Nephron (organoid): ENCODE measurements at regions not wholly inside any gene's neighbourhood (a gene's known extent, or its start where the extent isn't known, plus 50 kb on each side); places are given as distances from the start of the nearest gene placed in this dataset.
"Not testable (repeated sequence)": the region's sequence is repeated elsewhere in the genome, so short reads cannot be mapped to it uniquely, and the experiment has no call there.

Experiments
- H3K27ac Mint-ChIP-seq, 3 experiments: 2 replicates each; pipeline ENCODE4 v1.8.0; 2020; ENCODE audit warnings: mixed read lengths in 3 of 3, mild to moderate bottlenecking in 2 of 3, moderate library complexity in 1 of 3
- H3K27me3 Mint-ChIP-seq: 2 replicates; pipeline ENCODE4 v1.8.0; 2021; ENCODE audit warnings: low read depth, mild to moderate bottlenecking, moderate library complexity, mixed read lengths
- H3K36me3 Mint-ChIP-seq: 2 replicates; pipeline ENCODE4 v1.8.0; 2020; ENCODE audit warnings: low read depth, mixed read lengths
- H3K4me1 Mint-ChIP-seq: 2 replicates; pipeline ENCODE4 v1.8.0; 2020; ENCODE audit warnings: mixed read lengths
- H3K4me3 Mint-ChIP-seq, 3 experiments: 2 replicates each; pipeline ENCODE4 v1.8.0; 2020; ENCODE audit warnings: mild to moderate bottlenecking in 3 of 3, mixed read lengths in 3 of 3, moderate library complexity in 2 of 3
- H3K9me3 Mint-ChIP-seq: 2 replicates; pipeline ENCODE4 v1.8.0; 2020; ENCODE audit warnings: mixed read lengths
- TF ChIP-seq, protein P1 (sequence below), 3 experiments: fragments of 200-600 bp; sonication (generic); IDR thresholded peaks; one replicate each; pipeline ENCODE4 v1.5.0; 2021; ENCODE audit warnings: antibody characterized with exemption in 3 of 3; ENCODE audit not compliant: unreplicated experiment in 3 of 3

DNA sequence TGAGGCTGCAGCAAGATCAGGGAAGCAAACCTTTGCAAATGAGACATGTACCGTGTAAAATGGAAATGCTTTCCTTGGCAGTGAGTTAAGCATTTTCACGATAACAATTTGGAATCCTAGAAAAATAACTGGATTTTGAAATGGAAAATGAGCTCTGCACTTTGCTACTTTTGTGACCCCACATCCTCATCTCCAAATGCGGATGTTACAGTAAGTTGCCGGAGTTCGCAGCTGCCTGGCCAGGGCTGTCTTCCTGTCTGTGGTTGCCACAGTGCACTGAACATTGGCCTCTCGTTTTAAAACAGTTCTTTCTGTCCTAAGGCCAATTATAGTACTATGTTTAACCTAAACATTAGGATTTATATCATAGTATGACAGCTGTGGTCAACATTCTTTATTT, 136.2 kb upstream of the FZD8 start:
- TF ChIP-seq, protein P1, sequence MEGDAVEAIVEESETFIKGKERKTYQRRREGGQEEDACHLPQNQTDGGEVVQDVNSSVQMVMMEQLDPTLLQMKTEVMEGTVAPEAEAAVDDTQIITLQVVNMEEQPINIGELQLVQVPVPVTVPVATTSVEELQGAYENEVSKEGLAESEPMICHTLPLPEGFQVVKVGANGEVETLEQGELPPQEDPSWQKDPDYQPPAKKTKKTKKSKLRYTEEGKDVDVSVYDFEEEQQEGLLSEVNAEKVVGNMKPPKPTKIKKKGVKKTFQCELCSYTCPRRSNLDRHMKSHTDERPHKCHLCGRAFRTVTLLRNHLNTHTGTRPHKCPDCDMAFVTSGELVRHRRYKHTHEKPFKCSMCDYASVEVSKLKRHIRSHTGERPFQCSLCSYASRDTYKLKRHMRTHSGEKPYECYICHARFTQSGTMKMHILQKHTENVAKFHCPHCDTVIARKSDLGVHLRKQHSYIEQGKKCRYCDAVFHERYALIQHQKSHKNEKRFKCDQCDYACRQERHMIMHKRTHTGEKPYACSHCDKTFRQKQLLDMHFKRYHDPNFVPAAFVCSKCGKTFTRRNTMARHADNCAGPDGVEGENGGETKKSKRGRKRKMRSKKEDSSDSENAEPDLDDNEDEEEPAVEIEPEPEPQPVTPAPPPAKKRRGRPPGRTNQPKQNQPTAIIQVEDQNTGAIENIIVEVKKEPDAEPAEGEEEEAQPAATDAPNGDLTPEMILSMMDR (IDR thresholded peaks at IDR 0.05; ENCODE audit: unreplicated experiment in 3 of 3): no peak
- Mint-ChIP-seq H3K36me3 (no peaks in the 10 kb centered on the region), H3K4me3 (no peak overlapping the region), H3K4me1 (peaks cover 27% of the 10 kb centered on the region), H3K27ac (peak overlapping the region; percentile 7 to 64 (median 10)), H3K9me3 (peaks cover 11% of the 10 kb centered on the region), H3K27me3 (peaks cover 3% of the 10 kb centered on the region)

DNA sequence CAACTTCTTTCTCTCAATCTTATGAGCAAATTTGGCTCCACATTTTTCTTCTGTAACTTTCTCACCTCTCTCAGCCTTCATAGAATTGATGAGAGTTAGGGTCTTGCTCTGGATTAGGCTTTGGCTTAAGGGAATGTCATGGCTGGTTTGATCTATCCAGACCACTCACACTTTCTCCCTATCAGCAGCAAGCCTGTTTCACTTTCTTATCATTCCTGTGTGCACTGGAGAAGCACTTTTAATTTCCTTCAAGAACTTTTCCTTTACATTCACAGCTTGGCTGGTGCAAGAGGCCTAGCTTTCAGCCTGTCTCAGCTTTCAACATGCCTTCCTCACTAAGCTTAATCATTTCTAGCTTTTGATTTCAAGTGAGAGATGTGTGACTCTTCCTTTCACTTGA, 134.5 kb upstream of the FZD8 start:
- H3K27me3 Mint-ChIP-seq, H3K36me3 Mint-ChIP-seq, H3K9me3 Mint-ChIP-seq: not testable (repeated sequence)
- H3K4me3 Mint-ChIP-seq: peak overlapping the region in 1 of 3 experiments; percentile 31
- peak overlapping the region; percentile 83 to 86 (median 84) for H3K27ac Mint-ChIP-seq
- H3K4me1 Mint-ChIP-seq: peaks cover 20% of the 10 kb centered on the region

DNA sequence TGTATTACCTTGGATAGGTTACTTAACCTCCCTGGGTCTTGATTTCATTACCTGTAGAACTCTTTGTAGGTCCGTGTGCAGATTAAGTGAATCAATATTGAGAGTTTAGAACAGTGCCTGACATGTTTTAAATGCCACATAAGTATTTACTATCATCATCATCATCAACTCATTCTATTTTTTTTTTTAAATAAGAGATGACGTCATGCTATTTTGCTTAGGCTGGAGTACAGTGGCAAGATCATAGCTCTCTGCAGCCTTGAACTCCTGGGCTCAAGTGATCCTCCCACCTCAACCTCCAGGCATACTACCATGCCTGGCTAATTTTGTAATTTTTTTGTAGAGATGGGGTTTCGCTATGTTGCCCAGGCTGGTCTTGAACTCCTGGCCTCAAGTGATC, 132.0 kb upstream of the FZD8 start:
- Mint-ChIP-seq H3K36me3 (no peaks in the 10 kb centered on the region), H3K27ac (no peak overlapping the region), H3K4me1 (peaks cover 19% of the 10 kb centered on the region), H3K4me3 (no peak overlapping the region), H3K9me3 (peaks cover 10% of the 10 kb centered on the region), H3K27me3 (peaks cover 4% of the 10 kb centered on the region)
- TF ChIP-seq, protein P1 (IDR thresholded peaks at IDR 0.05; ENCODE audit: unreplicated experiment in 3 of 3): no peak

DNA sequence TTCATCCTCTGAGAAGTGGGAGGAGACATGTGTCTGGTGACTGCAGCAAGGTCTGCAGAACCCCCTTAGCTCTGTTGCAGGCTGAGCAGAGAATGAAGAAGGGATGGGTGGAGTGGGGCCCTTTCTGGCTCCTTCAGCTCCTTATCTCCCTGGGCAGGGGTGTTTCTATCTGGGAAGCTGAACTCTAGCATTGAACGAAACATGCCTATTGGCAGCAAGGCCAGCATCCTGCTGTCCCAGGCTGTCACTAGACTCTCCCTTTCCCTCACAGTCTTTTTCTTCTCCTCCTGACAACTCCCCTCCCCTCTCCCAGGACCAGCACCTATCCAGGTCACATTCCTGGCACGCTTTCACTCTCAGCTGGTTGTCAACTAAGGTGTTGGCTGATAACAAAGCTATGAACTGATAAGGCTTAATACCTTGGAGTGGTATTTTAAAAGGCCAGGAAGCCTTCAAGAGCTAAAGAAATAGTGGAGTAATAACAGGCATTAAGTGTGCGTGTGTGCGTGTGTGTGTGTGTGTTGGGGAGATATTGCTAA, 128.8 kb upstream of the FZD8 start:
- Mint-ChIP-seq H3K9me3 (peaks cover 6% of the 10 kb centered on the region), H3K4me3 (no peak overlapping the region), H3K4me1 (no peaks in the 10 kb centered on the region), H3K27me3 (peaks cover 4% of the 10 kb centered on the region), H3K36me3 (no peaks in the 10 kb centered on the region), H3K27ac (no peak overlapping the region)
- TF ChIP-seq, protein P1 (IDR thresholded peaks at IDR 0.05; ENCODE audit: unreplicated experiment in 3 of 3): no peak

DNA sequence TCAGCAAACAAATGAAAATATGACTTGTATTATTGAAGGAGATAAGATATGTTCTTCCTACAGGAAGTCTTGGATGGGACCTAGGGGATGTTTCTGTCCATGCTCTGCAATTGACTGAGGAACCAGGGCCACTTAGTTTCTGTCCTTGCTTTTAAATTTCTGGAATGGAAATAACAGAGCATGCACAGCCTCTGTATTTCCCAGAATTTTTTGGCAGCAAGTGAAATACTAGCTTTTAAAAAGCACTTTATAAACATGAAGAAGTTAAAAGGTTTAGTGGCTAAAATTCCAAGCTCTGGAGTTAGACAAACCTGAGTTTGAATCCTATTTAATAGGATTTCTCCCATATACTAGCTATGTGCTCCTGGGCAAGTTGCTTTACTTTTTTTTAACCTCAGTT, 127.7 kb upstream of the FZD8 start:
- peaks cover 6% of the 10 kb centered on the region for H3K9me3 Mint-ChIP-seq
- TF ChIP-seq, protein P1 (IDR thresholded peaks at IDR 0.05; ENCODE audit: unreplicated experiment in 3 of 3): no peak
- no peak overlapping the region for H3K27ac Mint-ChIP-seq
- no peak overlapping the region for H3K4me3 Mint-ChIP-seq
- H3K4me1 Mint-ChIP-seq: no peaks in the 10 kb centered on the region
- H3K36me3 Mint-ChIP-seq: no peaks in the 10 kb centered on the region
- peaks cover 8% of the 10 kb centered on the region for H3K27me3 Mint-ChIP-seq

DNA sequence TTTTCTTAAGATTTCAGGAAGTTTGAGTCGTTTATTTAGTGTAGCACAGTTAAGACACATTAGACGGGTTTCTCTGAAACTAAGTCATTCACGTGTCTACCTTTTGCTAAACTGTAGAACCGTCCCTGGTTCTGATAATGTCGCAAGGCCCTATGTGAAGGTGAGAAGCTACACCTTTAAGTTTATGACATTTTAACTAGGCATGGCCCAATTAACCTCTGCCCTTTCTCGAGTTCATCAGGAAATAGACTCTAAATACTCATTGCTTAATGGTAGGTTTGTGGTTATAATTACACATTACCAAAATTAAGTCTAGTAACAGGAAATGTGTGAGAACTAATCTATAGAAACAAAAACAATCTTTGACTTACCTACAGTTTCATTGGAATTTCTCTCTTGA, 126.6 kb upstream of the FZD8 start:
- peak overlapping the region in 2 of 3 experiments; percentile 3 to 73 for H3K27ac Mint-ChIP-seq
- H3K36me3 Mint-ChIP-seq: no peaks in the 10 kb centered on the region

More for the DNA sequence above, 126.6 kb upstream of the FZD8 start:
- TF ChIP-seq, protein P1 (IDR thresholded peaks at IDR 0.05; ENCODE audit: unreplicated experiment in 3 of 3): no peak
- Mint-ChIP-seq H3K27me3 (peaks cover 10% of the 10 kb centered on the region), H3K9me3 (peaks cover 5% of the 10 kb centered on the region), H3K4me3 (no peak overlapping the region), H3K4me1 (no peaks in the 10 kb centered on the region)
